ENCODE measurements at regions not wholly inside any gene's neighbourhood (a gene's known extent, or its start where the extent isn't known, plus 50 kb on each side); places are given as distances from the start of the nearest gene placed in this dataset.
"Not testable (repeated sequence)": the region's sequence is repeated elsewhere in the genome, so short reads cannot be mapped to it uniquely, and the experiment has no call there.

DNA sequence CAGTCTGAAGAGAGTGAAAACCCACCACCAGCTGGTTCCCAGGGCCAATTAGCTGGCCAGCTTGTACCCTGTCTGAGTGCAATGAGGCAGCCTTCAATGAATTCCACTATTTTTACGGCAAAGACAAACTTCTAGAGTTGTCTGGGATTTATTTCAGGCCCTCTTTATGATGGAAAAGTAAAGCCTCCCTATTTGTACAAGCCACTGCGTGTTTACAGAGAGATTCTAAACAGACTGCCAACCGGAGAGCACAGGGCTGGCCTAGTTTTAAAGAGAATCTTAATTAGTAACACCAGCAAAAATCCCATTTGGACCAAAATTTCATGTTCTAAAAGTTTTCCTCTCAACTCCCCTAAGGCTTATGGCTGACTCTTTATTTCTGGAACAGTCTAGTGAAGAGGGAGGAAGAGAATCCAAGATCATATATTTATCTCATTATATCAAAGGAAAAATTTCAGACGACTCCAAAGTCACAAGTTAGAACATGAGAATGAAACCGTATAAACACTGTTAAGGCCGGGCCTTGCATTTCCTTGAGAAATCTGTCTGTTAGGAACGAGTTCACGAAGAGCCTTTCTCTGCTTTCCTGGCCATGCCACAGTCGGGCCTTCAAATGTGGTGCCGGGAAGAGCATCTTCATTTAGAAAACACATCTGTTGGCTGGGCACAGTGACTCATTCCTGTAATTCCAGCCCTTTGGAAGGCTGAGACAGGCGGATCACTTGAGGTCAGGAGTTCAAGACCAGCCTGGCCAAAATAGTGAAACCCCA, 724.6 kb upstream of the NRP1 start:
- H3K36me3 ChIP-seq (ENCODE audit: control insufficient read depth, insufficient read depth, low read length): no peaks in the 10 kb centered on the region
- no peak overlapping the region for H3K4me3 ChIP-seq (ENCODE audit: extremely low read depth, insufficient read depth, low read length, poor library complexity, severe bottlenecking)
- H3K4me1 ChIP-seq (ENCODE audit: control insufficient read depth, insufficient read depth, low read length, poor library complexity, severe bottlenecking): no peaks in the 10 kb centered on the region
- no peak overlapping the region for H3K27ac ChIP-seq (ENCODE audit: low read depth, low read length, severe bottlenecking)
- peaks cover 6% of the 10 kb centered on the region for H3K9me3 ChIP-seq (ENCODE audit: control insufficient read depth, low read length)
- WGBS, 2 experiments (ENCODE audit: insufficient coverage in 2 of 2): 90 to 97% methylated on average over 8 to 9 of the region's 11 CpGs

DNA sequence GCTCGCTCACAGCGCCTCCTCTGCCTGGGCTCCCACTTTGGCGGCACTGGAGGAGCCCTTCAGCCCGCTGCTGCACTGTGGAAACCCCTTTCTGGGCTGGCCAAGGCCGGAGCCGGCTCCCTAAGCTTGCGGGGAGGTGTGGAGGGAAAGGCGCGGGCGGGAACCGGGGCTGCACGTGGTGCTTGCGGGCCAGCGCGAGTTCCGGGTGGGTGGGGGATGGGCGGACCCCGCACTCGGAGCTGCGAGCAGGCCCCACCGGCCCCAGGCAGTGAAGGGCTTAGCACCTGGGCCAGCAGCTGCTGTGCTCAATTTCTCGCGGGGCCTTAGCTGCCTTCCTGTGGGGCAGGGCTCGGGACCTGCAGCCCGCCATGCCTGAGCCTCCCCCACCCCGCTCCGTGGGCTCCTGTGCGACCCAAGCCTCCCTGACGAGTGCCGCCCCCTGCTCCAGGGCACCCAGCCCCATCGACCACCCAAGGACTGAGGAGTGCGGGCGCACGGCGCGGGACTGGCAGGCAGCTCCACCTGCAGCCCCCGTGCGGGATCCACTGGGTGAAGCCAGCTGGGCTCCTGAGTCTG, 721.0 kb upstream of the NRP1 start:
- H3K36me3 ChIP-seq (ENCODE audit: control insufficient read depth, insufficient read depth, low read length); H3K27ac ChIP-seq (ENCODE audit: low read depth, low read length, severe bottlenecking); H3K4me1 ChIP-seq (ENCODE audit: control insufficient read depth, insufficient read depth, low read length, poor library complexity, severe bottlenecking); H3K4me3 ChIP-seq (ENCODE audit: extremely low read depth, insufficient read depth, low read length, poor library complexity, severe bottlenecking); H3K9me3 ChIP-seq (ENCODE audit: control insufficient read depth, low read length): not testable (repeated sequence)
- 98% methylated on average over 16 to 21 of the region's 38 CpGs for WGBS, 2 experiments (ENCODE audit: insufficient coverage in 2 of 2)

DNA sequence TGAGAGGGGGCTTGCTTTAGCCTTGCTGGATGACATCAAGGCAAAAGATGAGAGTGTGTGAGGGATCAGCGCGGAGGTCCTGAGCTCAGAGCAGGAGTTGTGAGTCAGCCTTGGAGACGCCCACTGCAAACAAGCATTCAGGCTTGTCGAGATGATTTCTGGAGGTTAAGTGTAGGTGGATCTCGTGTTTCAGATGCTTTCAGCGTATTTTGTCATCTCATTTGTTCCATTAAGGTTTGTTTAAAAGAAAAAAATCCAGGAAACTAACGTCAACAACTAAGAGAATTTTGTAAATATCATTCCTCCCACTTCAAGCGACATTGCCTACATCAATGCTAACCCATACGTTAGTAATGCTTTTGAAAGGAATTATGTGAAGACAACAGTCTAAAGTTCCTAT, 715.4 kb upstream of the NRP1 start:
- 59 to 69% methylated on average over 4 to 5 of the region's 9 CpGs for WGBS, 2 experiments (ENCODE audit: insufficient coverage in 2 of 2)
- Histone ChIP-seq H3K4me1 (ENCODE audit: control insufficient read depth, insufficient read depth, low read length, poor library complexity, severe bottlenecking) (no peaks in the 10 kb centered on the region), H3K27ac (ENCODE audit: low read depth, low read length, severe bottlenecking) (no peak overlapping the region), H3K9me3 (ENCODE audit: control insufficient read depth, low read length) (no peaks in the 10 kb centered on the region), H3K36me3 (ENCODE audit: control insufficient read depth, insufficient read depth, low read length) (no peaks in the 10 kb centered on the region), H3K4me3 (ENCODE audit: extremely low read depth, insufficient read depth, low read length, poor library complexity, severe bottlenecking) (no peak overlapping the region)

DNA sequence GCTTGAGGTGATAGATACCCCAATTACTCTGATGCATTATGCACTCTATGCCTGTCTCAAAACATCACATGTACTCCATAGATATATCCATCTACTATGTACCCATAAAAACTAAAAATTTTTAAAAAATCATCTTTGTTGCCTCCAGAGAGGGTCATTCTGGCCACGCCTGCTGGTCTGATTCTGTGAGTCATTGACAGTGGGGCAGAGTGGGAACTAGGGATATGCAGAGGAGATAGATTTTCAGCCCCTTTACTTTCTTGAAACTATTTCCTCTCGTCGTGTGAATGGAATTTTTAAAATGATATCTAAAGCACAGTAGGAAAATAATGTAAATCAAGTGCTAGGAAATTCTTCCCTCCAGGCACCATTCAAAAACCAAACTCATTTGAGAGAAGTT, 715.0 kb upstream of the NRP1 start:
- 67 to 80% methylated on average over 1 of the region's 3 CpGs for WGBS, 2 experiments (ENCODE audit: insufficient coverage in 2 of 2)
- H3K9me3 ChIP-seq (ENCODE audit: control insufficient read depth, low read length): no peaks in the 10 kb centered on the region
- no peak overlapping the region for H3K27ac ChIP-seq (ENCODE audit: low read depth, low read length, severe bottlenecking)
- H3K4me1 ChIP-seq (ENCODE audit: control insufficient read depth, insufficient read depth, low read length, poor library complexity, severe bottlenecking): no peaks in the 10 kb centered on the region
- no peaks in the 10 kb centered on the region for H3K36me3 ChIP-seq (ENCODE audit: control insufficient read depth, insufficient read depth, low read length)
- H3K4me3 ChIP-seq (ENCODE audit: extremely low read depth, insufficient read depth, low read length, poor library complexity, severe bottlenecking): no peak overlapping the region

DNA sequence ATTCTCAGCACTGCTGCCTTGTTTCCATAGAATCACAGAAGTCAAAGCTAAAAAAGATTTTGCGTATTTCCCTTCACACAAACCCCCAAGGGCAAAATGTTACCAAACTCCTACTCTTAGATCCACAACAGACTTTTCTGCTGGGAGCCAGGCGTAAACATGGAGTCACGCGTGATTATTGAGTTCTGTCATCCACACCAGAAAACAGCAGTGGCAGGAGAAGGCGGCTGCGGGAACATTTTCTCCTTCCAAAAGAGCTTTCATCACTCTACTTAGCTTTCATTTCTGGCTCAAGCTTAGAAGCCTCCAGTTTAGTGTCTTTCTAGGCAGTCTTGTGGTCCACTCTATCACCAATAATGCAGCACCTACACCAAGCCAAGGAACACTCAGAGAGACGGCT, 712.9 kb upstream of the NRP1 start:
- no peaks in the 10 kb centered on the region for H3K4me1 ChIP-seq (ENCODE audit: control insufficient read depth, insufficient read depth, low read length, poor library complexity, severe bottlenecking)
- no peak overlapping the region for H3K4me3 ChIP-seq (ENCODE audit: extremely low read depth, insufficient read depth, low read length, poor library complexity, severe bottlenecking)
- H3K9me3 ChIP-seq (ENCODE audit: control insufficient read depth, low read length): no peaks in the 10 kb centered on the region
- no peaks in the 10 kb centered on the region for H3K36me3 ChIP-seq (ENCODE audit: control insufficient read depth, insufficient read depth, low read length)
- WGBS, 2 experiments (ENCODE audit: insufficient coverage in 2 of 2): 96 to 100% methylated on average over 5 to 7 of the region's 7 CpGs
- H3K27ac ChIP-seq (ENCODE audit: low read depth, low read length, severe bottlenecking): no peak overlapping the region

DNA sequence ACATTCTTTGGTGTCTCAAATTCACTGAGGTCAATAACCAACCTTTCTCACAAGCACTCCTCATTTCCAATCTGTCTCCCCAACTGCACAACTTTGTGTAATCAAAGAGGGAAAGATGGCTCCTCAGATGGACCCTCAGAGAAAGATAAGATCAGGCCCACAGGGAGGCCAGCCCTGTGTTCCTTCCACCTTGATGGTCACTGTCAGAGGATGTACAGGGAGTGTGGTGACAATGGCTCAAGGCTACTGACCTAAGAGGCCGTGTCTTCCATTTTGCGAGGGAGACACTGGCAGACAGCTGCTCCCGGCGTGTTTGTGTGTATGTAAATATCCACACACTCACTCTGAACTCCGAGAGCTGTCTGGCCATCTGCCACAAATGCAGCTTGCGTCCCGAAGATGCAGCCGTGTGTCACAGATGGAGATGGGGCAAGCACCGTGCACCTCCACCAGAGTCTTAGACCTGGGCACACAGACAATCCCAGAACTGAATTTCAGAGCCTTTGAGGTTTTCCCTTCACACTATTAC, 712.1 kb upstream of the NRP1 start:
- Histone ChIP-seq H3K36me3 (ENCODE audit: control insufficient read depth, insufficient read depth, low read length) (no peaks in the 10 kb centered on the region), H3K27ac (ENCODE audit: low read depth, low read length, severe bottlenecking) (no peak overlapping the region), H3K4me1 (ENCODE audit: control insufficient read depth, insufficient read depth, low read length, poor library complexity, severe bottlenecking) (no peaks in the 10 kb centered on the region), H3K4me3 (ENCODE audit: extremely low read depth, insufficient read depth, low read length, poor library complexity, severe bottlenecking) (no peak overlapping the region), H3K9me3 (ENCODE audit: control insufficient read depth, low read length) (no peaks in the 10 kb centered on the region)
- 99 to 100% methylated on average over 5 to 8 of the region's 9 CpGs for WGBS, 2 experiments (ENCODE audit: insufficient coverage in 2 of 2)

DNA sequence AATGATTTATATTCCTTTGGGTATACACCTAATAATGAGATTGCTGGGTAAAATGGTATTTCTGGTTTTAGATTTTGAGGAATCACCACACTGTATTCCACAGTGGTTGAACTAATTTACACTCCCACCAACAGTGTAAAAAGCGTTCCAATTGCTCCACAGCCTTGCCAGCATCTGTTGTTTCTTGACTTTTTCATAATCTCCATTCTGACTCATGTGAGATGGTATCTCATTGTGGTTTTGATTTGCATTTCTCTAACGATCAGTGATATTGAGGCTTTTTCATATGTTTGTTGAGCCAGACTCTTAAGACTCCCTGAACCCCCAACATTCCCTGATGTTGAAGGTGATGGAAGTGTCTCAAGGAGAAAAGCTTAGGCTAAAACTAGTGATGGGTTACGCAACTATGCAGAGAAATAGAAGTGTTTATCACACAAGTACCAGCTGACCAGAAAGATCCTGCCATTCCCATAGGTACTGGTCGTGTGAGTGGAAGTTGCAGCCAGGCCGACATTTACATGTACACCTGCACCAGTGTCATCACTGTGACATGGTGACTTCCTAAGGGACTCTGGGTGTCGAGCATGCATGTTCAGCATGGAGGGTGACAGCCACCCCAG, 711.2 kb upstream of the NRP1 start:
- H3K4me1 ChIP-seq (ENCODE audit: control insufficient read depth, insufficient read depth, low read length, poor library complexity, severe bottlenecking): no peaks in the 10 kb centered on the region
- WGBS, 2 experiments (ENCODE audit: insufficient coverage in 2 of 2): 89 to 98% methylated on average over 3 to 4 of the region's 6 CpGs
- H3K4me3 ChIP-seq (ENCODE audit: extremely low read depth, insufficient read depth, low read length, poor library complexity, severe bottlenecking): no peak overlapping the region
- H3K27ac ChIP-seq (ENCODE audit: low read depth, low read length, severe bottlenecking): no peak overlapping the region
- H3K9me3 ChIP-seq (ENCODE audit: control insufficient read depth, low read length): no peaks in the 10 kb centered on the region
- H3K36me3 ChIP-seq (ENCODE audit: control insufficient read depth, insufficient read depth, low read length): no peaks in the 10 kb centered on the region

DNA sequence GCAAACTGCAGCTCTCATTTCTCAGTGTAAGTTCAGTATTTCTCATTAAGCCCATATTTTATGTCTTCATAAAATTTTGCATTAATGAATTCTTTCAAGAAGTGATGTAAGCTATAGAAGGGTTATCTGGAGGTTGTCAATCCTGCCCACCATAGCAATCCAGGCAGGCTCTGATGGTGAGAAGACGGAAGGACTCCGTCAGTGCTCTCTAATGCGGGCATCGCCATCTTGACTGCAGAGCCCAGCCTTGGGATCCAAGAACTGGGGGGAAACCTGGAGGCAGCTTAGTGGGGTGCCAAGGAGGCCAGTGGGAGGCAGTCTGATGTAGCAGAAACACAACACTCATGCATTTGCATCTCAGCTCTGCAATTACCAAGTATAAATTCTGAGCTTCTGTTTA, 707.4 kb upstream of the NRP1 start:
- 92 to 98% methylated on average over 4 of the region's 4 CpGs for WGBS, 2 experiments (ENCODE audit: insufficient coverage in 2 of 2)
- no peaks in the 10 kb centered on the region for H3K4me1 ChIP-seq (ENCODE audit: control insufficient read depth, insufficient read depth, low read length, poor library complexity, severe bottlenecking)
- no peak overlapping the region for H3K4me3 ChIP-seq (ENCODE audit: extremely low read depth, insufficient read depth, low read length, poor library complexity, severe bottlenecking)
- no peaks in the 10 kb centered on the region for H3K36me3 ChIP-seq (ENCODE audit: control insufficient read depth, insufficient read depth, low read length)
- H3K27ac ChIP-seq (ENCODE audit: low read depth, low read length, severe bottlenecking): no peak overlapping the region
- no peaks in the 10 kb centered on the region for H3K9me3 ChIP-seq (ENCODE audit: control insufficient read depth, low read length)

DNA sequence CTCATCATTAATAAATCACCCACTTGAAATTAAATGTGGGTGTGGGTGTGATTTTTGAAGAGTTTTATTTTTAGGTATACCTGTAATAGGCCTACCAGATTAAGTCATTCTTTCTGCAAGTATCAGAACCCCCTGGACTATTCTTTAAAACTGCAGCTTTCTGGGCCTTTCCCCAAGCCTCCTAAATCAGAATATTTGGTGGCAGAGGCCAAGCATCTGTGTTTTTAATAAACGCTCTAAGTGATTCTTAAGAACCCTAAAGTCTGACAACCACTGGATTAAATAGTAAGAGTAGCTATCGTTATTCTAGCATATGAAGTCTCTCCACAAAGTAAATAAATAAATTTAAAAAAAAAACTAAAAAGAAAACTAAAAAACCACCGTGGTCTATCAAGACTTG, 703.0 kb upstream of the NRP1 start:
- H3K4me3 ChIP-seq (ENCODE audit: extremely low read depth, insufficient read depth, low read length, poor library complexity, severe bottlenecking): no peak overlapping the region
- no peak overlapping the region for H3K27ac ChIP-seq (ENCODE audit: low read depth, low read length, severe bottlenecking)
- H3K36me3 ChIP-seq (ENCODE audit: control insufficient read depth, insufficient read depth, low read length): no peaks in the 10 kb centered on the region
- 80% methylated on average over 1 of the region's 3 CpGs; no CpG with 5 or more reads in 1 of the 2 experiments for WGBS, 2 experiments (ENCODE audit: insufficient coverage in 2 of 2)
- no peaks in the 10 kb centered on the region for H3K9me3 ChIP-seq (ENCODE audit: control insufficient read depth, low read length)
- no peaks in the 10 kb centered on the region for H3K4me1 ChIP-seq (ENCODE audit: control insufficient read depth, insufficient read depth, low read length, poor library complexity, severe bottlenecking)

DNA sequence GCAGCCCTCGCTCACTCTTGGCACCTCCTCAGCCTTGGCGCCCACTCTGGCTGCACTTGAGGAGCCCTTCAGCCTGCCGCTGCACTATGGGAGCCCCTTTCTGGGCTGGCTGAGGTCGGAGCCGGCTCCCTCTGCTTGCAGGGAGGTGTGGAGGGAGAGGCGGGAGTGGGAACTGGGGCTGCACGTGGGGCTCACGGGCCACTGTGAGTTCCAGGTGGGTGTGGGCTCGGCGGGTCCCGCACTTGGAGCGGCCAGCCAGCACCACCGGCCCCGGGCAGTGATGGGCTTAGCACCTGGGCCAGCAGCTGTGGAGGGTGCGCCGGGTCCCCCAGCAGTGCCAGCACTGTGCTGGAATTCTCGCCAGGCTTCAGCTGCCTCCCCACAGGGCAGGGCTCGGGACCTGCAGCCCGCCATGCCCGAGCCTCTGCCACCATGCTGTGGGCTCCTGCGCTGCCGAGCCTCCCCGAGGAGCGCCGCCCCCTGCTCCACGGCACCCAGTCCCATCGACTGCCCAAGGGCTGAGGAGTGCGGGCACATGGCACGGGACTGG, 700.8 kb upstream of the NRP1 start:
- H3K4me3 ChIP-seq (ENCODE audit: extremely low read depth, insufficient read depth, low read length, poor library complexity, severe bottlenecking); H3K27ac ChIP-seq (ENCODE audit: low read depth, low read length, severe bottlenecking); H3K9me3 ChIP-seq (ENCODE audit: control insufficient read depth, low read length); H3K36me3 ChIP-seq (ENCODE audit: control insufficient read depth, insufficient read depth, low read length); H3K4me1 ChIP-seq (ENCODE audit: control insufficient read depth, insufficient read depth, low read length, poor library complexity, severe bottlenecking): not testable (repeated sequence)
- WGBS, 2 experiments (ENCODE audit: insufficient coverage in 2 of 2): 93% methylated on average over 9 to 17 of the region's 29 CpGs
